ENCODE measurements at regions not wholly inside any gene's neighbourhood (a gene's known extent, or its start where the extent isn't known, plus 50 kb on each side); places are given as distances from the start of the nearest gene placed in this dataset.
"Not testable (repeated sequence)": the region's sequence is repeated elsewhere in the genome, so short reads cannot be mapped to it uniquely, and the experiment has no call there.

- DNase-seq: no peak
These were observed 893.0 kb downstream of the C4orf33 start for GRCh38 chr4:129988957-129989356.

- DNase-seq: no peak
These were observed 898.8 kb downstream of the C4orf33 start for GRCh38 chr4:129994715-129995114.

GRCh38 chr4:129998436-129999150 lies 902.6 kb downstream of the C4orf33 start:
- DNase-seq: no peak

GRCh38 chr4:129999156-129999555 lies 903.2 kb downstream of the C4orf33 start:
- no peak for DNase-seq

- no peak for DNase-seq
These were observed 912.5 kb downstream of the C4orf33 start for GRCh38 chr4:130008461-130008860.

GRCh38 chr4:130012806-130013205 lies 916.9 kb downstream of the C4orf33 start:
- DNase-seq: not testable (repeated sequence)

- DNase-seq: no peak
These were observed 925.8 kb downstream of the C4orf33 start for GRCh38 chr4:130021706-130022105.

- no peak for DNase-seq
These were observed 927.1 kb downstream of the C4orf33 start for GRCh38 chr4:130023088-130023487.

- DNase-seq: no peak
These were observed 929.7 kb downstream of the C4orf33 start for GRCh38 chr4:130025701-130026100.

GRCh38 chr4:130026185-130026584 lies 930.2 kb downstream of the C4orf33 start:
- no peak for DNase-seq

- no peak for DNase-seq
These were observed 932.0 kb downstream of the C4orf33 start for GRCh38 chr4:130027973-130028372.

- peak in 2 of 56 donors; percentile 4 to 5 for DNase-seq
These were observed 932.6 kb downstream of the C4orf33 start for GRCh38 chr4:130028552-130028951.

GRCh38 chr4:130029442-130029841 lies 933.5 kb downstream of the C4orf33 start:
- no peak for DNase-seq

GRCh38 chr4:130031858-130032257 lies 935.9 kb downstream of the C4orf33 start:
- no peak for DNase-seq

GRCh38 chr4:130033657-130034056 lies 937.7 kb downstream of the C4orf33 start:
- DNase-seq: not testable (repeated sequence)

GRCh38 chr4:130034876-130035275 lies 938.9 kb downstream of the C4orf33 start:
- no peak for DNase-seq

- DNase-seq: no peak
These were observed 939.4 kb downstream of the C4orf33 start for GRCh38 chr4:130035391-130035790.

GRCh38 chr4:130037866-130038265 lies 941.9 kb downstream of the C4orf33 start:
- DNase-seq: not testable (repeated sequence)

- DNase-seq: not testable (repeated sequence)
These were observed 942.6 kb downstream of the C4orf33 start for GRCh38 chr4:130038540-130038939.

GRCh38 chr4:130043732-130044160 lies 947.8 kb downstream of the C4orf33 start:
- DNase-seq: no peak

- no peak for DNase-seq
These were observed 949.0 kb downstream of the C4orf33 start for GRCh38 chr4:130044788-130045531.

GRCh38 chr4:130053723-130054122 lies 957.8 kb downstream of the C4orf33 start:
- DNase-seq: no peak

- DNase-seq: no peak
These were observed 959.0 kb downstream of the C4orf33 start for GRCh38 chr4:130054908-130055307.

Data from amygdala (tissue), 56 donors.